ENCODE measurements at regions not wholly inside any gene's neighbourhood (a gene's known extent, or its start where the extent isn't known, plus 50 kb on each side); places are given as distances from the start of the nearest gene placed in this dataset.

GRCh38 chr17:26765860-26766709 is 527.8 kb upstream of the WSB1 start:
- TF ChIP-seq, protein P1, sequence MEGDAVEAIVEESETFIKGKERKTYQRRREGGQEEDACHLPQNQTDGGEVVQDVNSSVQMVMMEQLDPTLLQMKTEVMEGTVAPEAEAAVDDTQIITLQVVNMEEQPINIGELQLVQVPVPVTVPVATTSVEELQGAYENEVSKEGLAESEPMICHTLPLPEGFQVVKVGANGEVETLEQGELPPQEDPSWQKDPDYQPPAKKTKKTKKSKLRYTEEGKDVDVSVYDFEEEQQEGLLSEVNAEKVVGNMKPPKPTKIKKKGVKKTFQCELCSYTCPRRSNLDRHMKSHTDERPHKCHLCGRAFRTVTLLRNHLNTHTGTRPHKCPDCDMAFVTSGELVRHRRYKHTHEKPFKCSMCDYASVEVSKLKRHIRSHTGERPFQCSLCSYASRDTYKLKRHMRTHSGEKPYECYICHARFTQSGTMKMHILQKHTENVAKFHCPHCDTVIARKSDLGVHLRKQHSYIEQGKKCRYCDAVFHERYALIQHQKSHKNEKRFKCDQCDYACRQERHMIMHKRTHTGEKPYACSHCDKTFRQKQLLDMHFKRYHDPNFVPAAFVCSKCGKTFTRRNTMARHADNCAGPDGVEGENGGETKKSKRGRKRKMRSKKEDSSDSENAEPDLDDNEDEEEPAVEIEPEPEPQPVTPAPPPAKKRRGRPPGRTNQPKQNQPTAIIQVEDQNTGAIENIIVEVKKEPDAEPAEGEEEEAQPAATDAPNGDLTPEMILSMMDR (conservative IDR thresholded peaks at IDR 0.05; ENCODE audit: low read depth, low read length) = no peak
- no peak for TF ChIP-seq EZH2 (IDR thresholded peaks at IDR 0.05; ENCODE audit: borderline replicate concordance, low read depth, low read length, poor library complexity, severe bottlenecking)
